ENCODE measurements at regions not wholly inside any gene's neighbourhood (a gene's known extent, or its start where the extent isn't known, plus 50 kb on each side); places are given as distances from the start of the nearest gene placed in this dataset.

DNA sequence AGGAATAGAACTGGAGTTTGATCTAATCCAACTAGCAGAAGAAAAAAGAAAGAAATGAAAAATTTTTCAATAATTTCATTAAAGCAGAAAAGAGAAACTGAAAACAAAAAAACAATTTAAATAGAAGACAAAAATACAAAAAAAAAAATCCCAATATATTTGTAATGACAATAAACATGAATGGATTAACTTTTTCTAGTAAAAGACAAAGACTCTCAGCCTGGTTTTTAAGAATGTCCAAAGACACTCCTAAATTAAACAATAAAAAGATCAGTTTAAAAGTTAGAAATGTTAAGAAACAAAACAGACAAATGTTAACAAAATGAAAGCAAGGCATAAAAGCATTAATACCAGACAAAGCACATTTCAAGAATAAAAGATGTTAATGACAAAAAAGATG is 50.3 kb upstream of the ME3 start:
- no peak for ATAC-seq
- no peak for TF ChIP-seq ESRRG (CRISPR knock-in tag; IDR thresholded peaks at IDR 0.05)
- no peak for TF ChIP-seq TOX (CRISPR knock-in tag; IDR thresholded peaks at IDR 0.05; ENCODE audit: borderline replicate concordance)
- no peak for TF ChIP-seq RARB (CRISPR knock-in tag; IDR thresholded peaks at IDR 0.05)
- TF ChIP-seq, protein P1, sequence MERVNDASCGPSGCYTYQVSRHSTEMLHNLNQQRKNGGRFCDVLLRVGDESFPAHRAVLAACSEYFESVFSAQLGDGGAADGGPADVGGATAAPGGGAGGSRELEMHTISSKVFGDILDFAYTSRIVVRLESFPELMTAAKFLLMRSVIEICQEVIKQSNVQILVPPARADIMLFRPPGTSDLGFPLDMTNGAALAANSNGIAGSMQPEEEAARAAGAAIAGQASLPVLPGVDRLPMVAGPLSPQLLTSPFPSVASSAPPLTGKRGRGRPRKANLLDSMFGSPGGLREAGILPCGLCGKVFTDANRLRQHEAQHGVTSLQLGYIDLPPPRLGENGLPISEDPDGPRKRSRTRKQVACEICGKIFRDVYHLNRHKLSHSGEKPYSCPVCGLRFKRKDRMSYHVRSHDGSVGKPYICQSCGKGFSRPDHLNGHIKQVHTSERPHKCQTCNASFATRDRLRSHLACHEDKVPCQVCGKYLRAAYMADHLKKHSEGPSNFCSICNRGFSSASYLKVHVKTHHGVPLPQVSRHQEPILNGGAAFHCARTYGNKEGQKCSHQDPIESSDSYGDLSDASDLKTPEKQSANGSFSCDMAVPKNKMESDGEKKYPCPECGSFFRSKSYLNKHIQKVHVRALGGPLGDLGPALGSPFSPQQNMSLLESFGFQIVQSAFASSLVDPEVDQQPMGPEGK (CRISPR knock-in tag; IDR thresholded peaks at IDR 0.05; ENCODE audit: borderline replicate concordance): no peak
- no peak for TF ChIP-seq POU6F1 (CRISPR knock-in tag; IDR thresholded peaks at IDR 0.05; ENCODE audit: borderline replicate concordance, low read depth)
- TF ChIP-seq ZNF565 (CRISPR knock-in tag; conservative IDR thresholded peaks at IDR 0.05; ENCODE audit: low read depth): no peak
- no peak for TF ChIP-seq ARNTL (CRISPR knock-in tag; IDR thresholded peaks at IDR 0.05; ENCODE audit: borderline replicate concordance, low read depth)
- TF ChIP-seq ZFP30 (CRISPR knock-in tag; IDR thresholded peaks at IDR 0.05): no peak
- TF ChIP-seq PPARA (CRISPR knock-in tag; IDR thresholded peaks at IDR 0.05; ENCODE audit: borderline replicate concordance): no peak
